K562 (cell line): ENCODE measurements at regions not wholly inside any gene's neighbourhood (a gene's known extent, or its start where the extent isn't known, plus 50 kb on each side); places are given as distances from the start of the nearest gene placed in this dataset.

Source experiments
- ATAC-seq: fragments of 200-7000 bp; cut with Tn5 transposase; 3 replicates; pipeline ENCODE4 v1.9.1; 2020; ENCODE audit warnings: moderate library complexity
- BruUV-seq: library from RNA; stranded (reverse); fragments of 400-500 nt; replicated peaks from 2 replicates; lab custom pipeline; 2021; lab: Mats Ljungman, UMichigan
- CTCF ChIA-PET: fragments of 300-600 bp; formaldehyde crosslinking; extraction: SDS; loops from one replicate; lab custom pipeline; 2021; ENCODE audit warnings: low intra/inter-chr PET ratio; lab: Yijun Ruan, JAX
- POLR2A ChIA-PET: fragments of 300-600, 350-650 bp; sonication (Branson Sonifier 250); formaldehyde crosslinking; extraction: SDS; loops from one replicate; lab custom pipeline; 2021; ENCODE audit warnings: antibody characterized with exemption, inconsistent platforms; lab: Yijun Ruan, JAX
- DNase-seq, 4 experiments: peaks; one replicate each; pipeline versions ENCODE4 v3.0.0 to v3.0.0-alpha.2; 2011 to 2018; ENCODE audit warnings: low spot score in 3 of 4, mixed read lengths in 3 of 4; ENCODE audit errors: extremely low read depth in 1 of 4
- FAIRE-seq: peaks from 2 replicates; lab custom pipeline; 2011; peaks lifted over from hg19 to GRCh38; lab: Jason Lieb, UNC
- H2AFZ ChIP-seq: 2 replicates; pipeline ENCODE4 v1.6.0; 2011; ENCODE audit warnings: low read depth, low read length, control low read depth, inconsistent platforms
- H3K27ac ChIP-seq: fragments of 200-600 bp; 3 replicates; pipeline ENCODE4 v1.8.0; 2011; ENCODE audit warnings: low read depth, mild to moderate bottlenecking, control low read depth, inconsistent platforms, low read length, moderate library complexity, mixed read lengths; ENCODE audit errors: extremely low read depth
- H3K27me3 ChIP-seq, 2 experiments: fragments of 300-600 bp in 1 of 2; 2 replicates in 1 of 2; 3 replicates in 1 of 2; pipeline versions ENCODE4 v1.6.0 to v1.8.0; 2011; ENCODE audit warnings: inconsistent platforms in 2 of 2, low read length in 2 of 2, mild to moderate bottlenecking in 1 of 2, mixed read lengths in 1 of 2, moderate library complexity in 1 of 2; ENCODE audit not compliant: control insufficient read depth in 2 of 2, insufficient read depth in 2 of 2
- H3K36me3 ChIP-seq: fragments of 300-600 bp; 3 replicates; pipeline ENCODE4 v1.8.0; 2011; ENCODE audit warnings: mild to moderate bottlenecking, low read length, inconsistent platforms; ENCODE audit not compliant: control insufficient read depth, insufficient read depth
- H3K4me1 ChIP-seq, 2 experiments: fragments of 200-600 bp in 1 of 2; replicated peaks in 1 of 2; 2 replicates in 1 of 2; 3 replicates in 1 of 2; pipeline versions ENCODE4 v1.5.1 to v1.8.0; 2011; ENCODE audit warnings: inconsistent platforms in 2 of 2, low read length in 2 of 2, mild to moderate bottlenecking in 1 of 2, mixed read lengths in 1 of 2, moderate library complexity in 1 of 2; ENCODE audit not compliant: control insufficient read depth in 2 of 2, insufficient read depth in 2 of 2
- H3K4me2 ChIP-seq: 2 replicates; pipeline ENCODE4 v1.6.1; 2011; ENCODE audit warnings: low read length, control low read depth, inconsistent platforms, mixed read lengths; ENCODE audit not compliant: insufficient read depth
- H3K4me3 ChIP-seq: fragments of 200-600 bp; sonication (generic), shearing (Covaris generic); 2 replicates; pipeline ENCODE4 v1.5.1; 2016; ENCODE audit warnings: control low read depth, inconsistent platforms
- H3K79me2 ChIP-seq: fragments of 200-600 bp; 3 replicates; pipeline ENCODE4 v1.8.0; 2011; ENCODE audit warnings: low read length, inconsistent platforms; ENCODE audit not compliant: control insufficient read depth, insufficient read depth
- H3K9ac ChIP-seq, 2 experiments: 2 replicates each; pipeline versions ENCODE4 v1.6.0 to v1.6.1; 2011; ENCODE audit warnings: low read depth in 2 of 2, low read length in 2 of 2, control low read depth in 1 of 2, inconsistent platforms in 1 of 2, mild to moderate bottlenecking in 1 of 2, mixed read lengths in 1 of 2; ENCODE audit not compliant: insufficient read depth in 1 of 2
- H3K9me1 ChIP-seq: one replicate; pipeline ENCODE4 v1.6.0; 2011; ENCODE audit warnings: inconsistent platforms, mild to moderate bottlenecking, low read length, moderate library complexity; ENCODE audit not compliant: control insufficient read depth, insufficient read depth
- H3K9me3 ChIP-seq: replicated peaks from 2 replicates; pipeline ENCODE4 v1.5.1; 2011; ENCODE audit warnings: low read depth, low read length, inconsistent platforms; ENCODE audit not compliant: control insufficient read depth, insufficient read depth
- H4K20me1 ChIP-seq: replicated peaks from 2 replicates; pipeline ENCODE4 v1.6.1; 2011; ENCODE audit warnings: low read length, inconsistent platforms, mixed read lengths; ENCODE audit not compliant: control insufficient read depth, insufficient read depth
- WGBS: fragments of 100-300 bp; shearing (Covaris generic); methylation state at CpG from one replicate; pipeline ENCODE4 v1.1.6; 2016; ENCODE audit warnings: low coverage, mixed read lengths; ENCODE audit not compliant: insufficient coverage; ENCODE audit errors: missing lambda C conversion rate; 5-methylcytosine and 5-hydroxymethylcytosine counted together
- in situ Hi-C: fragments of 300-500 bp; cut with MboI; formaldehyde crosslinking; loops from 4 replicates; pipeline ENCODE4 v1.15.0; 2018; ENCODE audit warnings: inconsistent platforms, mixed read lengths
- intact Hi-C: fragments of 100-400 bp; cut with micrococcal nuclease; formaldehyde crosslinking; loops from 2 replicates; pipeline ENCODE4 v1.14.2; 2022
- TF ChIP-seq, protein P1 (sequence below): fragments of 200-400 bp; formaldehyde crosslinking; IDR thresholded peaks from 2 replicates; pipeline ENCODE4 v1.6.1; 2017; ENCODE audit warnings: mild to moderate bottlenecking, low read depth, low read length, moderate library complexity
- TF ChIP-seq, protein P2 (sequence below): sonication (generic); formaldehyde crosslinking; IDR thresholded peaks from 2 replicates; pipeline ENCODE4 v1.8.0; 2022; ENCODE audit warnings: mild to moderate bottlenecking, missing genetic modification reagents, borderline replicate concordance

DNA sequence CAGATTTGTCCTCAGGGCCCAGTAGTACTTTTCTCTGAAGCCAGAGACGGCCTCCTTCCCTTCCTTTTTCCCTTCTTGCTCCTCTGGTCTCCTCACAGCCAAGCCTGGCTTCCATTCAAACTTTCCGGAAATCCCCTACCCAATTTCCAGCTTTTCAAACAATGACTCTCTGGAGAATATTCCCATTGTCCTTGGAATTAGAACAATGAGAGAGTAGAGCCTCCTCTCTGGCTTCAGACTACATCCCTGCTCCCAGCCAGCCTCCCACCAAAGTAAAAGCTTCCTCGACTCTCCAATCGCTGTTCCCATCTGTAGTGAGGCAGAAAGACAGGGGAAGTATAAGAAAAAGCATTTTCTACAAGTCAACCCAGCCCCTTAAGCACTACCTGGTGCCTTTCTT, 77.7 kb upstream of the SOX13 start:
- no peak for DNase-seq
- POLR2A ChIA-PET: no interaction called here
- H4K20me1 ChIP-seq: no peaks in the 10 kb centered on the region

More for the DNA sequence above, 77.7 kb upstream of the SOX13 start:
- no peak overlapping the region for H3K4me3 ChIP-seq
- no peak for ATAC-seq
- 4% methylated on average over 4 of the region's 4 CpGs for WGBS
- no peaks in the 10 kb centered on the region for H3K4me1 ChIP-seq
- CTCF ChIA-PET: no interaction called here
- intact Hi-C loops: loop anchor here (10.0 kb wide), 1 partner anchor 120 kb away; no protein-coding TSS in a partner anchor
- H3K79me2 ChIP-seq: no peaks in the 10 kb centered on the region
- peaks cover 10 to 21% of the 10 kb centered on the region in 2 experiments; a peak in 4 of 5 replicates for H3K27me3 ChIP-seq
- no peaks in the 10 kb centered on the region for H3K9me1 ChIP-seq
- no peak overlapping the region for H3K4me2 ChIP-seq
- H2AFZ ChIP-seq: no peak overlapping the region
- in situ Hi-C loops: no loop called here
- TF ChIP-seq, protein P1, sequence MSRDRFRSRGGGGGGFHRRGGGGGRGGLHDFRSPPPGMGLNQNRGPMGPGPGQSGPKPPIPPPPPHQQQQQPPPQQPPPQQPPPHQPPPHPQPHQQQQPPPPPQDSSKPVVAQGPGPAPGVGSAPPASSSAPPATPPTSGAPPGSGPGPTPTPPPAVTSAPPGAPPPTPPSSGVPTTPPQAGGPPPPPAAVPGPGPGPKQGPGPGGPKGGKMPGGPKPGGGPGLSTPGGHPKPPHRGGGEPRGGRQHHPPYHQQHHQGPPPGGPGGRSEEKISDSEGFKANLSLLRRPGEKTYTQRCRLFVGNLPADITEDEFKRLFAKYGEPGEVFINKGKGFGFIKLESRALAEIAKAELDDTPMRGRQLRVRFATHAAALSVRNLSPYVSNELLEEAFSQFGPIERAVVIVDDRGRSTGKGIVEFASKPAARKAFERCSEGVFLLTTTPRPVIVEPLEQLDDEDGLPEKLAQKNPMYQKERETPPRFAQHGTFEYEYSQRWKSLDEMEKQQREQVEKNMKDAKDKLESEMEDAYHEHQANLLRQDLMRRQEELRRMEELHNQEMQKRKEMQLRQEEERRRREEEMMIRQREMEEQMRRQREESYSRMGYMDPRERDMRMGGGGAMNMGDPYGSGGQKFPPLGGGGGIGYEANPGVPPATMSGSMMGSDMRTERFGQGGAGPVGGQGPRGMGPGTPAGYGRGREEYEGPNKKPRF: no peak
- TF ChIP-seq, protein P2, sequence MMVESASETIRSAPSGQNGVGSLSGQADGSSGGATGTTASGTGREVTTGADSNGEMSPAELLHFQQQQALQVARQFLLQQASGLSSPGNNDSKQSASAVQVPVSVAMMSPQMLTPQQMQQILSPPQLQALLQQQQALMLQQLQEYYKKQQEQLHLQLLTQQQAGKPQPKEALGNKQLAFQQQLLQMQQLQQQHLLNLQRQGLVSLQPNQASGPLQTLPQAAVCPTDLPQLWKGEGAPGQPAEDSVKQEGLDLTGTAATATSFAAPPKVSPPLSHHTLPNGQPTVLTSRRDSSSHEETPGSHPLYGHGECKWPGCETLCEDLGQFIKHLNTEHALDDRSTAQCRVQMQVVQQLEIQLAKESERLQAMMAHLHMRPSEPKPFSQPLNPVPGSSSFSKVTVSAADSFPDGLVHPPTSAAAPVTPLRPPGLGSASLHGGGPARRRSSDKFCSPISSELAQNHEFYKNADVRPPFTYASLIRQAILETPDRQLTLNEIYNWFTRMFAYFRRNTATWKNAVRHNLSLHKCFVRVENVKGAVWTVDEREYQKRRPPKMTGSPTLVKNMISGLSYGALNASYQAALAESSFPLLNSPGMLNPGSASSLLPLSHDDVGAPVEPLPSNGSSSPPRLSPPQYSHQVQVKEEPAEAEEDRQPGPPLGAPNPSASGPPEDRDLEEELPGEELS (CRISPR knock-in tag): no peak
- TF ChIP-seq, all 486 proteins: peak for 0
- no peak overlapping the region for H3K9ac ChIP-seq
- H3K27ac ChIP-seq: no peak overlapping the region
- no peak for FAIRE-seq
- no peaks in the 10 kb centered on the region for H3K9me3 ChIP-seq
- no peaks in the 10 kb centered on the region for H3K36me3 ChIP-seq
- no TSS peak for BruUV-seq
